Eye (tissue), 1 donor: ENCODE measurements at regions not wholly inside any gene's neighbourhood (a gene's known extent, or its start where the extent isn't known, plus 50 kb on each side); places are given as distances from the start of the nearest gene placed in this dataset.

Source experiments
- DNase-seq: peaks from one replicate; pipeline ENCODE4 v3.0.0-alpha.2; 2015

DNA sequence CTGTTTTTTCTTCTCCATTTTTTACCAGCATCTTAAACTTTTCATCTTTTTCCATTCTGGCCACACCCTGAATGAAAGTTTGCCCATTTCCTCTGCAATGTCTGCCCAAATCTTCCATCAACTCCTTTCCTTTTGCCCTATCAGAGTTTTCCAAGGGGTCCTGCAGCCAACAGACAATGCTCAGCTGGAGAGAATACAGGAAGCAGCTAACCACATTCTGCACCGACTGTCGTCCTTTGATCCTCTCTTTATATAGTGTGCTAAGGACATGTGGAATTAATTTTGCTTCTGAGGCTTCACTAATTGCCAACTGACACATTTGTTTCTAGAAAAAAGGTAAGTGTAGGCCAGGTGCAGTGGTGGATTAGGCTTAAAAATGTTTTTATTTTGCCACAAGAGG, 50.5 kb upstream of the DLX2 start:
- no peak for DNase-seq

DNA sequence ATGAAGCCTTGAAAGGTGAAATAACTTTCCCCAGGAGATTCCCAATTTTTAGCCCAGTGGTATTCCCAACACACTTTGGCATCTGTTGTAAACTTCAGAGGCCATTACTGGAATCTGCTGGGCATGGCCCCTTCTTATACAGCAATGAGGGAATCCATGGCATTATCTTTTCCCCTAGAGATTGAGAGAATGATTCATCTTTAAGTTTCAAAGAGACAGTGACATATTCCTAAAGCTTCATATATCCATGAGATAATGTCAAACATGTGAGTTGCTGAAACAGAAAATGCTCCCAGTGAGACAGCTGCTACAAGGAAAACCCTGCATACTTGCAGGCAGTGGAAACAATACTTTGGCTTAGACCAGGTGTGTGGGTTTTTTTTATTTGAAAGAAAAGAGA, 51.1 kb upstream of the DLX2 start:
- DNase-seq = no peak

DNA sequence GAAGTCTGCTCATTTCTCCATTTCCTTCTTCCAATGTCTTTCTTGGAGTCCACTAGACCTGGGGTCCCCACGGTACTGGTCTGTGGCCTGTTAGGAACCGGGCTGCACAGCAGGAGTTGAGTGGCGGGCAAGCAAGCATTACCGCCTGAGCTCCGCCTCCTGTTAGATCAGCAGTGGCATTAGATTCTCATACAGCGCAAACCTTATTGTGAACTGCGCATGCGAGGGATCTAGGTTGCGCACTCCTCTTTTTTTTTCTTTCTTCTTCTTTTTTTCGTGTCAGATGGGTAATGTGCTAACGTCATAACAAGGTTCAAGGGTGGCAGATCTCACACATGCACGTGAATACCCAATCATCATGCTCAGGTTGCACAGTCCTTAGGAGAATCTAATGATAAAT, 53.1 kb upstream of the DLX2 start:
- DNase-seq = no peak

DNA sequence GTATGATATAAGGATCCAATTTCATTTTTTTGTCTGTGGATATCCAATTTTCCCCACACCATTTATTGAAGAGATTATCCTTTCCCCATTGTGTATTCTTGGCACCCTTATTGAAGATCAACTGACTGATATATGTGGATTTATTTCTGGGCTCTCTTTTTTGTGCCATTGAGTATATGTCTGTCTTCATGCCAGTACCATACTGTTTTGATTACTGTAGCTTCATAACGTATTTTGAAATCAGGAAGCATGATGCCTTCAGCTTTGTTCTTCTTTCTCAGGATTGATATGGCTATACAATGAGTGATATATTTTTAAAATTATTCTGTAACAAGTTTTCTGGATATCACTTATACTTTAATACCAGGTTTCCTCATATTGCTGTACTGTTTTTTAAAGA, 58.1 kb upstream of the DLX2 start:
- DNase-seq = no peak

DNA sequence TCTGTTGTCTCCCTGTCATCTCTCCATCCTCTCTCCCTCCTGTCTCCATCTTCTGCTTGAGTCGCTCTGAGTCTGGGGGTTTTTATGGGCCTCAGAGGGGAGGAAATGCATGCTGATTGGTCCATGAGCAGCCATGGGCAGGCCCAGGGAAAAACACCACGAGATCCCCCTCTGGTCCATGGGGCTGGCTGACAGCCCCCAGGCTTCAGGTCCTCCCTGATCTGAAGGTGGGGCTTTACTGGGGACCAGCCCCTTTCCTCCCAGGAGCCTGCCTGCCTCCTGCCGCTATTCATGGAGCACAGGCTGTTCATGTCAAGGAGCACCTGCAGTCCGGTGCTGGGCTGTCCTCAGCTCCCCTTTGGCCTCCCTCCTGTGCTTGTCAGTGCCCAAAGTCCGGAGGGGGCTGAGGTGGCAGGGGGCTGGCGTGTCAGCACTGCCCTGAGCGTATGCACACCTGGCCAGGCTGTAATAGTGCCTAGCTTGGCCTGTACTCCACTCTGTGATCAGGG, 59.6 kb upstream of the DLX2 start:
- no peak for DNase-seq

DNA sequence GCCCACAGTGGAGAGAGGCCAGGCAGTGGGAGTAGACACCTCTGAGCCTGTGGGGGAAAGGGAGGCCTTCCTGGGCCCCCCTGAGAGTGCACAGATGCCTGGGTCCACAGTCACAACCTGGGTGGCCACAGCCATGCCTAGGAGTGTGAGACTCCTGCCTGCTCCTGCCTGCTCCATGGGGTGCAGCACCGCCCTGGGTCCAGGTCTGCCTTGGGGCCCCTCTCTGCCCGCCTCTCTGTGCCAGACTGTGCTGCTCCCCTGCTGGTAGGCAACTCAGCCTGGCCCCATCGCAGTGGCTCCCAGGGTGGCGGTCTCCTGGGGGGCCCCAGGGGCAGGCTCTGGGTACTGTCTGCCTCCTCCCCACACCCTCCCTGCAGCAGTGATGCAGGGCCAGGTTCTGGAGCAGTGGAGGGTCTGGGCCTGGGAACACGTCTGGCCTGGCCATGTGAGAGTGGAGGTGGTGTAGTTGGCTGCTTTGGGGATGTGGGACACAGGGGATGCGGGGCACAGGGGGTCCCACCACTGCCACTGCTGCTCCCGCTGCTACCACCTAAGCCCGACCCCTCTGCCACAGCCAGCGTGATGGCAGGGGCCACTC, 60.1 kb upstream of the DLX2 start:
- no peak for DNase-seq

DNA sequence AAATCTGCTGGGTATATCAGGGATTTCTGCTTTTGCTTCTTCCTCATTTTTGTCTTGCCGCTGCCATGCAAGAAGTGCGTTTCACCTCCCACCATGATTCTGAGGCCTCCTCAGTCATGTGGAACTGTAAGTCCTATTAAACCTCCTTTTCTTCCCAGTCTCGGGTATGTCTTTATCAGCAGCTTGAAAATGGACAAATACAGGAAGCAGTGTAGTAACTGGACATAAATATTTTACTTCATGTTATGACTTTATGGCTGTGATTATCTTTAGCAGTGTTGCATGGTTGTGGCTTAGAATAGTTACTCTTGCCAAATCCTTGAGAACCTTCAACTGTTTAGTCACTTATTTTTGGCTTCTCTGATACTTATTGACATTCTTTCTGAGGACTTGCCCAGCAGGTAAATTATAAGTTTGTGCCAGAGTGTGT, 66.2 kb upstream of the DLX2 start:
- no peak for DNase-seq

DNA sequence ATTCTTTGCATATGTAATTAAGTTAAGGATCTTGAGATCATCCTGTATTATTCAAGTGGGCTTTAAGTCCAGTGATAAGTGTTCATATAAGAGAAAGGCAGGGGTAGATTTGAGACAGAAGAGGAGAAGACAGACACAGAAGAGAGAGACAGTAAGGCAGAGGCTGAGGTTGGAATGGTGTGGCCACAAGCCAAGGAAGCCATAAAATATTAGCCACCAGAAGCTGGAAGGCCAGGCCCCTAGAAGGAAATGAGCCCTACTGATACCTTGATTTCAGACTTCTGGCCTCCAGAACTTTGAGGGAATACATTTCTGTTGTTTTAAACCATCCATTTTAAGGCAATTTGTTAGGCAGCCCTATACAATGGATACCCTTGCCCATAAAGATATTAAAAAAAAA, 66.9 kb upstream of the DLX2 start:
- no peak for DNase-seq

DNA sequence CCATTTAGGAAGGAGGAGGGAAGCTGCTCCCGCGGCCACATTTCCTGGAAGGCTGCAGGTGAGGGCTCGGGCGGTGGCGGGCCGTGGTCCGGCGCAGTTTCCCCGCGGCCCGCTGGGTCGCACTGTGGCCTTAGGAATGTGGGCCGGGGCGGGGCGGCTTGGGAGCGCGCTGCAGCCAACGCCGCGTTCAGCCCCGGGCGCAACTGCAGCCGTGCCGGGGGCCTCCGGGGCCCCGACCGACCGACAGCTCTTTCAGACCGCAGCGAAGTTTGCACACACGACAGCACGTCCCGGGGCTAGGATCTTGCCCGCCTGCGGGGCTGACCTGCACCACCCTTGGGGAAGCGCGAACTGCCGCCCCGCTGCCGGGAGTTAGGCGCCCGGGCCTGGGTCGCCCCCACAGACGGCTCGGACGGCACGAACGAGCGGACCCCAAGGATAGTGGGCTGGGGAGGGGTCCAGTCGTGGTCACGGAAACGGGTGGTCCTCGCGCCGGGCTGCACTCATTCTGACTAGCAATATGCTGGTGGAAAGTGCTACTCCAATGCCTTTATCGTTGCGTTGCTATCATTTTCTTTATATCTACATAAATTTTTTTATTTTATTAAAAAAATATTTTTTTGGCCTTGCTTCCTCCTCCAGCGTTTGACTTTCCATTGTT, 69.9 kb upstream of the DLX2 start:
- peak; percentile 85 for DNase-seq

DNA sequence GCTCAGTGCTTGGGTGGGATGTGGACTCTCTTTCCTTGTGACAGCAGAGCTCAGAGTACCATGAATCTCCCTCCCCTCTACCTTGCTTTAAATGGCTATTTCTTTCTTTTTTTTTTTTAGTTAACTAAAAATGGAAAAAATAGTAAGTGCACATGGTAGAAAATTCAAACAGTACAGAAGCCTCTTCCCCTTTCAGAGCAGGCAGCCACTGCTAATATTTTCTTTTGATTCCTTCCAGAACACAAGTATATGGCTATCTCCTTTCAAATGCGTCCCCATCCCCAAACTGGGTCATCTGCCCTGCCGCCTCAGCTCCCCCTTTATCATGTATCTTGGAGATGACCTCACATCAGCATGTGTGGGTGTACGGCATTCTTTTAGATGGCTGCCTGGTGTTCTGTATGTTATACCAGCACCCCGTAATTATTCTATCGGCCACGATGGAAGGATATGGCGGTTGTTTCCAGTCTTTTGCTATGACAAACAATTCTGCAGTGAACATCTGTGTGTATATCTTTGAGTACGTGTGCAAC, 70.5 kb upstream of the DLX2 start:
- peak; percentile 29 for DNase-seq

DNA sequence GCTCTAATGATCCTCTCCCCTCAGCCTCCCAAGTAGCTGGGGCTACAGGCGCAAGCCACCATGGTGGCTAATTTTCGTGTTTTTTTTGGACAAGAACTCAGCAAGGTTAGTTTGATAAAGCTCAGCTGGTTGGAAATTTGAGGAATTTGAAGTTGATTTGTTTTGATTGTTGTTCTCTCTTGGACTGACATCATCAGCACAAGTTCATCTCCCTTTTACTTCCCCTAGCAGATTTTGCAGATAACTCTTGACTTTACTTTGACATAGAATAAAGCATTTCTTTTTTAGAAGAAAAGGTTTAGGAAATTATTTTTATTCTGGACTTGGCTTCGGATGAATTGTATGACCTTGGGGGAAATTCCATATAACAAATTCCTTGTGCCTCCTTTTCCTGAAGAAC, 74.9 kb upstream of the DLX2 start:
- DNase-seq = no peak

DNA sequence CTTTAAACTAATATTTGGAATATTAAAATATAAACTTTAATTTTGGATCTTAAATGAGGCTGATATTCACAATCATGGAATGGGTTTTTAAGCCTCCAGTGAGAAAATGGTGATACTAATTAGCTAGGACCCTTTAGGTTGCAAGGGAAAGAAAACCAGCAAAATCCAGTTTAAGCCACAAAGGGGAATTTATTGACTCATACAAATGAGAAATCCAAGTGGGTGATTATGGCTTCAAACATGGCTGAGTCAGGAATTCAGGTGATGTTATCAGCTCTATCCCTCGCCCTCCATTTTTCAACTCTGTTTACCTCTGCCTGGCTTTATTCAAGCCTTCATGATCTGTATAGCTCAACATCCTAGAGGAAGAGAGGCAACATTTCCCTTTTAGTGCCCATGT, 75.3 kb upstream of the DLX2 start:
- DNase-seq = no peak

DNA sequence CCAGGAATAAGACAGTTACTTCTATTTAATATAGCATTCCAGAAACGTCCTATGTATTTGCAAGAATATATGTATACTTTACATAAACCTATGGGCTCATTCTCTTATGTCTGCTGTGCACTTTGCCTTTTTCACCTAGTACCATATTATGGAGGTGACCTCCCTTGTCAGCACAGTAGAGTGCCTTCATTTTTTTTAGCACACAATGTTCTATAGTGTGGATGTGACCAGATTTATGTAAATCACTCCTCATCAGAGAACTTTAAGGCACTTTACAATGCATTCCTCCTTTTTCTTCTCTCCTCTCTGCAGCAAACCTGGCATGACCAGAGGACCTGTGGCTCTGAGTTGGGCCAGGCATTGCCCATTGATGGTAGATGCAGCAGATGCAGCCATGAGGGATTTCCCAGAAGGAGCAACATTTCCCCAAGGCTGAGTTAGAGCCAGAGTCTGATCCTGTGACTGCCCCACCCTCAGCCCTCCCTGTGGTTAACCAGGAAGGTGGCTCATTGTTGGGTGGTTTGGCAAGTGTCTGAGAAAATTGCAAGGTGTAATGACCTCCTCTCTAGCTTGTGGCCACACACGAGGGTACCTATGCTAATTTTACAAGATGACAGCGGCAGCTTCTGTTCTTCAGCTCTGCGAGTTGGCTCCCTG, 76.5 kb upstream of the DLX2 start:
- no peak for DNase-seq

DNA sequence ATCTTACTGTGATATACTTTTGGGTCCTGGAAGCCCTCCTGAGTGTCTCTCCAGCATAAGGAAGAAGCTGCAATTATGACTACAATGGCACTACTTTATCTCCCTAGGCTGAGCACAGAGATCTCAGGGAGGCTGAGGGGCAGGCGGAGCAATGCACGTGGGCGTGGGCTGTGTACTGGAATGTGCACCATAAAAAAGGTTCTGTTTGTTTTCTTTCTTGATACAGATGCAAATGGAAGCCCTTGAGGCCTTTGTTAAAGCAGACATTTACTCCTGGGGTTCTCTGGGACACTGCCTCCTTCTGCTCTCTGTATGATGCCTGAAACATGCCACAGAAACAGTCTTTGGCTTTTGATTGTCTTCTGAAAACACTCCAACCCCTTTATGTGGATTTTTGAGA, 79.1 kb upstream of the DLX2 start:
- no peak for DNase-seq

DNA sequence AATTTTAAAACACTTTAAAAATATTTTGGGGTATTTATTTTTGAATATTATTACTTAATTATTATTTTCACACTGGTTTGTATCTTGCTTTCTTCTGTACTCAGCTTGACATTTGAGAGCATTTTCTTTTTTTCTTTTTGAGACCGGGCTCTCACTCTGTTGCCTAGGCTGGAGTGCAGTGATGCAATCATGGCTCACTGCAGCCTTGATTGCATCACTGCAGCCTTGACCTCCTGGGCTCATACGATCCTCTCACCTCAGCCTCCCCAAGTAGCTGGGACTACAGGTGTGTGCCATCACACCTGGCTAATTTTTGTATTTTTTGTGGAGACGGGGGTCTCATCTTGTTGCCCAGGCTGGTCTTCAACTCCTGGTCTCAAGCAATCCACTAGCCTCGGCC, 79.9 kb upstream of the DLX2 start:
- no peak for DNase-seq

DNA sequence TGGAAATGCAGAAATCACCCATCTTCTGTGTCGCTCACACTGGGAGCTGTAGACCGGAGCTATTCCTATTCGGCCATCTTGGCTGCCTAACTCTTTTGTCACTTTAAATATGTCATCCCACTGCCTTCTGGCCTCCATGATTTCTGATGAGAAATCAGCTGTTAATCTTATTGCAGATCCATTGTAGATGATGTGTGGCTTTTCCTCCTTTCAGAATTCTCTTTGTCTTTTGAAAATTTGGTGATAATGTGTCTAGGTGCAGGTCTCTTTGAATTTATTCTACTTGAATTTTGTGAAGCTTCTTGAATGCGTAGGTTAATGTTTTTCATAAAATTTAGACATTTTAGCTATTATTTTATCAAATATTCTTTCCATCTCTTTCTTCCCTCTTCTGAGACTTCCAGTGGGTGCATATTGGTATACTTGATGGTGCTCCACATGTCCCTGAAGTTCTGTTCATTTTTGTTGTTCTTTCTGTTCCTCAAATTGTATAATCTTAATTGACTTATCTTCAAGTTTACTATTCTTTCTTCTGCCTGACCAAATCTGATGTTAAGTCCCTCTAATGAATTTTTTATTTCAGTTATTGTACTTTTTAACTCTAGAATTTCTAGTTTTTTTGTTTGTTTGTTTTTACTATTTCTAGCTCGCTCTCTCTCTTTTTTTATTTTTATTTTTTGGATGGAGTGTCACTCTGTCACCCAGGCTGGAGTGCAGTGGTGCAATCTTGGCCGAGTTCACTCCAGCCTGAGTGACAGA, 90.8 kb upstream of the DLX2 start:
- DNase-seq = no peak

DNA sequence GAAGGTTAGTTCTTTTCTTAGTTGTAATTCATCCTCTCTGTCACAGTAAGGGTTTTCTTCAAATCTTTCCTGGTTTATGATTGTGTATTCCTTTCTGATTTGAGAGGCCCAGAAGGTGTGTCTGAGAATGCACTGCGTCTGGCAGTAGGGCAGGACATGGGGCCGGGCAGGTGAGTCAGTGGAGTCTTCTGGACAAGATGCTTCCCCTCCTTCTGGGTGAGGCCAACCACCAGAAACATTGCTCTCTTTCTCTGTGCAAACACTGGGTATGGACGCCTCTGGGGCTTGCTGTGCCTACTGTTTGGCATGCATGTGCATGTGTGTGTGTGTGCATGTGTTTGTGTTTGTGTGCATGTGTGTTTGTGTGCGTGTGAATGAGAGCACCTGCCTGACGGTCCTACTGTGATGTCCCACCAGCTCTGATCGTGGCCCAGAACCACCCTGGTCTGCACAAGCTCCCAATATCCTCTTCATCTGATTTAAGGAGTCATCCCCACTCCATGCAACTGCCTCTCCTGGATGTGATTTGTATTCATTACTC, 93.2 kb upstream of the DLX2 start:
- no peak for DNase-seq

DNA sequence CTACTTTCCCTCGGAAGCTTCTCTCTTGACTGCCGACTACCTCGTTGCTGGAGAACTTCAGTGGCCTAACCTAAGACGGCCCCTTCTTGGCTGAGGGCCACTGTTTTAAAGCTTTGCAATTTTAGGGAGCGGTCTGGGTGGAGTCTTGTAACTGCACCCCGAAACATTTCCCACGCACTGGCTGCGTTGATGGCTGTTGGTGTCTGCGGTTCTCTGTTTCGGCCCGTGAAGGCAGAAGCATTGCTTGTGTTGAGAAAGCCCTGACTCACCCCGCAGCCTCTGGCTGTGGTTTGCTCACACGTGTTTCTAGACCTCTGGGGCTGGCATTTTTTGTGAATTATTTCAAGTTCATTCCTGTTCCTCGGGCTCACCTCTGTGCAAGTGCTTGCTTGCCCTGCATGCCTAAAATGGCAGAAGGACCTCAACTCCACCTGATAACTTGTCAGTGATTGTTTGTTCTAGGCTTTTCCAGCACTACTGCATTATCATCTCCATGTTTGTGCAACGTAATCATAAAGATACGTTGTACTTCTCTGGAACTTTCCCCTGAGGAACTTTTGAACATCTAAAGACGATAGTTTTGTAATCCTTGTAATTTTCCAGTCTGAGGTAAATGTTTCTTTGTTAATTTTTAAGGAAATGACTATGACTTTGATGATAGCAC, 94.2 kb upstream of the DLX2 start:
- peak; percentile 29 for DNase-seq

DNA sequence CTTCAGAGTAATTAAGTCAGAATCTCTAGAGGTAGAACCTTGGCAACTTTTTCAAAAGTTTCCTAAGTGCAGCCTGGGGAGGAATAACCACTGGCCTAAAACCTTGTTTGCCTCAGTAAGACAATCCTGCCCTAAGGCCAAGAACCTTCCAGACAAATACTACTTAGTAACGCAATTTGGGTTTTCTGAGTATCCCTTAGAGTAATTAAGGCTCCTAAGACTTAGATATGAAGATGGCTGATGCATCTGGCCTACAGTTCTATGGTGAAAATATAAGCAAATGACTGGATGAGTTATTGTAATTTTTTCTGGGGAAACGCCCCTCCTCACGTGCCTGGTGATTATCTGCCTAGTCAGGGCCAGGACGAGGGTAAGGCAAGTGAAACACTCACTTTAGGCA, 95.7 kb upstream of the DLX2 start:
- no peak for DNase-seq

DNA sequence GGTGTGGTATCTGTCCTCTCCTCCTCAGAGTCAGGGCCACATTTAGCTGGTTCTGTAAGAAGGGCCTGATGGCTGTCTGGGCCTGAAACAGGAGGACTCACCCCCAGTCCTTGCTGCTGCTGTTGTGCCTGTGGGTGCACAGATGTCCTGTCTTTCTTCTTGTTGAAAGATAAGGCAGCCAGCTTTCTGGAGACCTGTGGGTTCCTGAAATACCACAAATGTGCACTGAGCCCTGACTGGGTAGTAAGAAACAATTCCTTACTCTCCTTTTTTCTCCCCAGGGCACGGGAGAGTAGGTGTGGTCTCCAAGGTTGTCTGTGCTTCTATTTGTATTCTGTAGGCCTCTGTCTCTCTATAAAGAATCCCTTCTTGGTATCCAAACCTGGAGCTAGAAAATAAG, 96.2 kb upstream of the DLX2 start:
- DNase-seq = no peak

DNA sequence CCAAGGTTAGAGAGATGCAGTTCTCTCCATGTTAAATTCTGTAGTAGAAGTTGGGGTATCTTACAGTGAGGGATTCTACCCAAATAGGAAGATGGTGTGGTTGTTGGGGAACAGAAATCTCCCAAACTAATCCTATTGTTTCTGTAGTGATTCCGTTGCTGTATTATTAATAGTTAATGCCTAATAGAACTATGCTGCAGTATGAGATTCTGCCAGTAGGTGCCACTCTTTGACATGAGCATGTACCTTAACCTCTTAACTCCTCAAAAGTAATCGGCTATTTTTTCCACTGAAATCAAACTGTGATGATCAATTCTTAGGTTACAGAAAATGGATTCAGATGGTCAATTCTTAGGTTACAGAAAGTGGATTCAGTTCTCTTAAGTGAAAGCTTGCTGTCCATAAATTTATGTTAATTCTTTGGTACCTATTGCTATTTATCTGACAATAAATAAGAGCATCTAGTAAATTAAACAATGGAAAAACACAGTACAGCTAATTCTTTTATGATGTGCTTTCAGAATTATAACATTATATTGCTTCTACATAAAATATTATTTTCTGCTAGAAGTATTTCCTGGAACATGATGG, 97.9 kb upstream of the DLX2 start:
- peak; percentile 18 for DNase-seq

DNA sequence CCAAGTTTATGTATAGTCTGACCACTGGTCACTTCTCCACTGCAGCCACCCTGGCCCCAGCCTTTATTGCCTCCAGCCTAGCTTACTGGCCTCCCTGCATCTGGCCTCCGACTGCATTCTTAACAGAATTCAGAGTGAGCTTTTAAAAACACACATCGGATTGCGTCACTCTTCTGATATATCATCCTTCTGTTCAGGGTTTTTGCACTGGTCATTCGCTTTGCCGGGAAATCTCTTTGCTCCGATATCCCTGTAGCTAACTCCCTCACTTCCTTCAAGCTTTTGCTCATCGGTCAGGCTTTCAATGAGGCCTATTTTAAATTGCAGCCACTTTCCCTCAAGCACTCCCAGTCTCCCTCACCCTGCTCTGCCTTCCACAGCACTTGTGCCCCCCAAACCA, 101.6 kb upstream of the DLX2 start:
- DNase-seq = no peak
